Lung (tissue), 11 donors: ENCODE measurements at regions not wholly inside any gene's neighbourhood (a gene's known extent, or its start where the extent isn't known, plus 50 kb on each side); places are given as distances from the start of the nearest gene placed in this dataset.
A peak's percentile ranks its signal among the peaks of the same experiment; 100 is the strongest.

Experiments
- ATAC-seq: fragments of 200-7000 bp; cut with Tn5 transposase; one replicate; pipeline ENCODE4 v1.9.1; 2020; ENCODE audit warnings: moderate number of reproducible peaks; ENCODE audit not compliant: insufficient read depth, low FRiP score
- DNase-seq, 3 donors: peaks; one replicate each; pipeline ENCODE4 v3.0.0-alpha.2; 2013 to 2017
- H3K27ac ChIP-seq, 2 donors: one replicate each; pipeline ENCODE4 v1.5.1; 2013; ENCODE audit warnings: mild to moderate bottlenecking in 2 of 2, moderate library complexity in 2 of 2, control low read depth in 1 of 2, inconsistent platforms in 1 of 2, low read depth in 1 of 2, low read length in 1 of 2
- H3K27me3 ChIP-seq, 3 donors: one replicate each; pipeline ENCODE4 v1.5.1; 2013; ENCODE audit warnings: low read length in 2 of 3; ENCODE audit not compliant: control insufficient read depth in 3 of 3, insufficient read depth in 3 of 3
- H3K36me3 ChIP-seq, 4 donors: one replicate each; pipeline ENCODE4 v1.5.1; 2013; ENCODE audit warnings: low read length in 4 of 4, mild to moderate bottlenecking in 1 of 4, moderate library complexity in 1 of 4; ENCODE audit not compliant: control insufficient read depth in 4 of 4, insufficient read depth in 4 of 4
- H3K4me1 ChIP-seq, 5 donors: one replicate each; pipeline ENCODE4 v1.5.1; 2013; ENCODE audit warnings: low read length in 5 of 5, mild to moderate bottlenecking in 2 of 5, moderate library complexity in 1 of 5; ENCODE audit not compliant: control insufficient read depth in 5 of 5, insufficient read depth in 5 of 5
- H3K4me3 ChIP-seq: one replicate; pipeline ENCODE4 v1.5.1; 2013; ENCODE audit warnings: mild to moderate bottlenecking, control low read depth, moderate library complexity
- H3K9ac ChIP-seq, 2 donors: one replicate each; pipeline ENCODE4 v1.5.1; 2013; ENCODE audit warnings: low read length in 2 of 2, control low read depth in 1 of 2; ENCODE audit not compliant: insufficient read depth in 1 of 2
- H3K9me3 ChIP-seq, 4 donors: one replicate each; pipeline ENCODE4 v1.5.1; 2013; ENCODE audit warnings: low read length in 3 of 4, mild to moderate bottlenecking in 1 of 4, moderate library complexity in 1 of 4; ENCODE audit not compliant: control insufficient read depth in 4 of 4, insufficient read depth in 3 of 4
- CTCF ChIP-seq: IDR thresholded peaks from 2 replicates; pipeline ENCODE4 v1.5.1; 2012; ENCODE audit warnings: mild to moderate bottlenecking; ENCODE audit errors: control extremely low read depth, extremely low read depth
- WGBS, 2 donors: extraction: QIAGEN DNeasy Blood & Tissue Kit; methylation state at CpG; one replicate each; pipeline ENCODE4 v1.1.7; 2013; 5-methylcytosine and 5-hydroxymethylcytosine counted together
- donor health status: control.
- donor health status: control.
- donor health status: Bipolar disorder and iron deficiency.
- donor health status: healthy.
- donor health status: DM: yes; HTN: yes; CAD: no.

- no peaks in the 10 kb centered on the region for H3K27me3 ChIP-seq
- H3K36me3 ChIP-seq, result no peaks in the 10 kb centered on the region
- no peaks in the 10 kb centered on the region for H3K4me1 ChIP-seq
- ATAC-seq, result no peak
- no peak overlapping the region for H3K9ac ChIP-seq
- no peak for DNase-seq
- no peak overlapping the region for H3K27ac ChIP-seq
- no peak for TF ChIP-seq CTCF
- H3K4me3 ChIP-seq, result no peak overlapping the region
- 74 to 79% methylated on average over 3 of the region's 3 CpGs for WGBS, 2 donors
- no peaks in the 10 kb centered on the region for H3K9me3 ChIP-seq
These were observed 81.9 kb downstream of the ATP1A1 start for GRCh38 chr1:116454940-116455339.

- 92% methylated on average over 3 of the region's 3 CpGs for WGBS, 2 donors
These were observed 82.5 kb downstream of the ATP1A1 start for GRCh38 chr1:116455509-116455908.

GRCh38 chr1:116457946-116458604 is 85.0 kb downstream of the ATP1A1 start:
- ATAC-seq, result no peak
- Histone ChIP-seq H3K27ac (no peak overlapping the region), H3K4me1 (peaks cover 0 to 6% (median 0%) of the 10 kb centered on the region in 5 donors), H3K27me3 (no peaks in the 10 kb centered on the region), H3K9me3 (no peaks in the 10 kb centered on the region), H3K4me3 (no peak overlapping the region), H3K36me3 (no peaks in the 10 kb centered on the region), H3K9ac (no peak overlapping the region)
- DNase-seq, result peak; percentile 12 to 33 (median 21)
- no peak for TF ChIP-seq CTCF
- WGBS, 2 donors, result 70 to 82% methylated on average over 7 of the region's 7 CpGs

More at GRCh38 chr1:116455509-116455908, 82.5 kb downstream of the ATP1A1 start:
- ATAC-seq (no peak), DNase-seq (no peak)
- no peak overlapping the region for H3K27ac ChIP-seq
- no peak overlapping the region for H3K4me3 ChIP-seq
- H3K9ac ChIP-seq, result no peak overlapping the region
- H3K36me3 ChIP-seq, result no peaks in the 10 kb centered on the region
- H3K27me3 ChIP-seq, result no peaks in the 10 kb centered on the region
- no peak for TF ChIP-seq CTCF
- H3K4me1 ChIP-seq, result peaks cover 0 to 3% (median 0%) of the 10 kb centered on the region in 5 donors
- H3K9me3 ChIP-seq, result no peaks in the 10 kb centered on the region

GRCh38 chr1:116458695-116459094 is 85.7 kb downstream of the ATP1A1 start:
- WGBS, 2 donors, result 80 to 90% methylated on average over 7 of the region's 7 CpGs
- DNase-seq (no peak), ATAC-seq (no peak)
- no peak overlapping the region for H3K9ac ChIP-seq
- no peaks in the 10 kb centered on the region for H3K36me3 ChIP-seq
- H3K4me3 ChIP-seq, result no peak overlapping the region
- H3K27ac ChIP-seq, result no peak overlapping the region
- H3K9me3 ChIP-seq, result no peaks in the 10 kb centered on the region
- H3K4me1 ChIP-seq, result peaks cover 0 to 6% (median 0%) of the 10 kb centered on the region in 5 donors
- no peak for TF ChIP-seq CTCF
- no peaks in the 10 kb centered on the region for H3K27me3 ChIP-seq
